ENCODE measurements at regions not wholly inside any gene's neighbourhood (a gene's known extent, or its start where the extent isn't known, plus 50 kb on each side); places are given as distances from the start of the nearest gene placed in this dataset.

GRCh38 chr3:106707347-106707746, 669.9 kb upstream of the CCDC54 start:
- no peak for DNase-seq (ENCODE audit: low read depth, low spot score)
- TF ChIP-seq, protein P1, sequence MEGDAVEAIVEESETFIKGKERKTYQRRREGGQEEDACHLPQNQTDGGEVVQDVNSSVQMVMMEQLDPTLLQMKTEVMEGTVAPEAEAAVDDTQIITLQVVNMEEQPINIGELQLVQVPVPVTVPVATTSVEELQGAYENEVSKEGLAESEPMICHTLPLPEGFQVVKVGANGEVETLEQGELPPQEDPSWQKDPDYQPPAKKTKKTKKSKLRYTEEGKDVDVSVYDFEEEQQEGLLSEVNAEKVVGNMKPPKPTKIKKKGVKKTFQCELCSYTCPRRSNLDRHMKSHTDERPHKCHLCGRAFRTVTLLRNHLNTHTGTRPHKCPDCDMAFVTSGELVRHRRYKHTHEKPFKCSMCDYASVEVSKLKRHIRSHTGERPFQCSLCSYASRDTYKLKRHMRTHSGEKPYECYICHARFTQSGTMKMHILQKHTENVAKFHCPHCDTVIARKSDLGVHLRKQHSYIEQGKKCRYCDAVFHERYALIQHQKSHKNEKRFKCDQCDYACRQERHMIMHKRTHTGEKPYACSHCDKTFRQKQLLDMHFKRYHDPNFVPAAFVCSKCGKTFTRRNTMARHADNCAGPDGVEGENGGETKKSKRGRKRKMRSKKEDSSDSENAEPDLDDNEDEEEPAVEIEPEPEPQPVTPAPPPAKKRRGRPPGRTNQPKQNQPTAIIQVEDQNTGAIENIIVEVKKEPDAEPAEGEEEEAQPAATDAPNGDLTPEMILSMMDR (IDR thresholded peaks at IDR 0.05; ENCODE audit: low read depth, low read length), result no peak
- in situ Hi-C loops (cut with HindIII; ENCODE audit: low sequenced_read_pairs), result no loop called here
- H3K4me3 ChIP-seq (ENCODE audit: low read depth, low read length), result no peak overlapping the region

GRCh38 chr3:106710596-106710995, 666.6 kb upstream of the CCDC54 start:
- no peak overlapping the region for H3K4me3 ChIP-seq (ENCODE audit: low read depth, low read length)
- in situ Hi-C loops (cut with HindIII; ENCODE audit: low sequenced_read_pairs), result no loop called here
- DNase-seq (ENCODE audit: low read depth, low spot score), result no peak
- TF ChIP-seq, protein P1 (IDR thresholded peaks at IDR 0.05; ENCODE audit: low read depth, low read length), result no peak

DNA sequence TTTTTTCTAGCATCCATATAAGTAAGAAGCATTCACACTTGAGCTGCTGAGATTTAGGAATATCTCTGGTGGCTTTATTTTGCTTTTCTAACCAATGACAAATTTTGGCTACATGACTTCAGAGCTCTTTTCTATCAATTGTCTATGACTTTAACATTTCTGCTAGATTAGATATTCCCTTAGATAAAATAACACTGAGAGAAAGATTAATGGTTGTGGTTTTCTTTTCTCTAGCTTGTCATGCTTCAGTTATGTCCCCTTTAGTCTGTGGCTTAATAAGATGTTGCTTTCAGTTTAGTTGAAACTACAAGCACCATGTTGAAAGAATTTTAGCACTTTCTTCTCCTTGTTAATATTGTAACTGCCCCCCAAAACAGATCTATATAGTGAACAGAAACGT, 665.6 kb upstream of the CCDC54 start:
- DNase-seq (ENCODE audit: low read depth, low spot score), result peak; percentile 81
- in situ Hi-C loops (cut with HindIII; ENCODE audit: low sequenced_read_pairs), result no loop called here
- no peak overlapping the region for H3K4me3 ChIP-seq (ENCODE audit: low read depth, low read length)
- TF ChIP-seq, protein P1 (IDR thresholded peaks at IDR 0.05; ENCODE audit: low read depth, low read length), result no peak

DNA sequence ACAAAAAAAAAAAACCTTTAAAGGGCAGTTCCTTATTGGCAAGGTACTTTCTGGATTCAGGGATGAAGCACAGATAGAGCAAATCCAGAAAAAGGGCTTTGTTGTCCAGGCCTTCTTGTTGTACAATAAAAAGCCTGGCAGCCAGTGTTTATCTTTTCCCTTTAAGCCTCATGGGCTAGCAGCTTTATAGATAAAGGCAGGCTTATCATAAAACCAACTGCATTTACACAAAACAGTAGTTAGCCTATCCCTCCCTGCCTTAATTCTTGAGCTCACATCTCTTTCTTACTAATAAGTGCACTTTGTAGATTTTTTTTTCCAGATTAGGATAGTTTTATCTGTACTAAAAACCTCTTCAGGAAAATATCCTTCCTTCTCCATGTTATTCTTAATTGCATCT, 662.8 kb upstream of the CCDC54 start:
- no peak for DNase-seq (ENCODE audit: low read depth, low spot score)
- TF ChIP-seq, protein P1 (IDR thresholded peaks at IDR 0.05; ENCODE audit: low read depth, low read length), result no peak
- in situ Hi-C loops (cut with HindIII; ENCODE audit: low sequenced_read_pairs), result no loop called here
- H3K4me3 ChIP-seq (ENCODE audit: low read depth, low read length), result no peak overlapping the region

GRCh38 chr3:106715286-106715685, 662.0 kb upstream of the CCDC54 start:
- DNase-seq (ENCODE audit: low read depth, low spot score), result no peak
- H3K4me3 ChIP-seq (ENCODE audit: low read depth, low read length), result no peak overlapping the region
- TF ChIP-seq, protein P1 (IDR thresholded peaks at IDR 0.05; ENCODE audit: low read depth, low read length), result no peak
- in situ Hi-C loops (cut with HindIII; ENCODE audit: low sequenced_read_pairs), result no loop called here

- TF ChIP-seq, protein P1 (IDR thresholded peaks at IDR 0.05; ENCODE audit: low read depth, low read length), result no peak
- DNase-seq (ENCODE audit: low read depth, low spot score), result no peak
- in situ Hi-C loops (cut with HindIII; ENCODE audit: low sequenced_read_pairs), result no loop called here
- no peak overlapping the region for H3K4me3 ChIP-seq (ENCODE audit: low read depth, low read length)
Measured at GRCh38 chr3:106717178-106717780, 660.0 kb upstream of the CCDC54 start.
